Smooth muscle cell (in vitro differentiated cells): ENCODE measurements at regions not wholly inside any gene's neighbourhood (a gene's known extent, or its start where the extent isn't known, plus 50 kb on each side); places are given as distances from the start of the nearest gene placed in this dataset.

ENCODE experiments used
- DNase-seq: peaks from one replicate; lab custom pipeline; 2025; ENCODE audit not compliant: unreplicated experiment; lab: John Stamatoyannopoulos, UW
- H2AFZ ChIP-seq: fragments of 200-600 bp; sonication (generic); 2 replicates; pipeline ENCODE4 v1.6.0; 2016; ENCODE audit warnings: antibody characterized with exemption, low read depth, mild to moderate bottlenecking
- H3F3A ChIP-seq: fragments of 200-600 bp; sonication (generic); 2 replicates; pipeline ENCODE4 v1.6.0; 2017; ENCODE audit warnings: antibody characterized with exemption, low read depth
- H3K27ac ChIP-seq: fragments of 200-600 bp; sonication (generic); 2 replicates; pipeline ENCODE4 v1.5.1; 2016; ENCODE audit warnings: low read depth, mild to moderate bottlenecking
- H3K27me3 ChIP-seq: fragments of 200-600 bp; sonication (generic); 2 replicates; pipeline ENCODE4 v1.6.1; 2016; ENCODE audit warnings: low read depth, mild to moderate bottlenecking
- H3K36me3 ChIP-seq: fragments of 200-600 bp; sonication (generic); 2 replicates; pipeline ENCODE4 v1.5.1; 2016; ENCODE audit warnings: low read depth
- H3K4me1 ChIP-seq: fragments of 200-600 bp; sonication (generic); 2 replicates; pipeline ENCODE4 v1.5.1; 2016; ENCODE audit warnings: low read depth
- H3K4me2 ChIP-seq: fragments of 200-600 bp; sonication (generic); 2 replicates; pipeline ENCODE4 v1.6.0; 2016; ENCODE audit warnings: mild to moderate bottlenecking
- H3K4me3 ChIP-seq: fragments of 200-600 bp; sonication (generic); 2 replicates; pipeline ENCODE4 v1.5.1; 2016; ENCODE audit warnings: mild to moderate bottlenecking
- H3K79me2 ChIP-seq: fragments of 200-600 bp; sonication (generic); 2 replicates; pipeline ENCODE4 v1.6.0; 2016; ENCODE audit warnings: low read depth, mild to moderate bottlenecking
- H3K9ac ChIP-seq: fragments of 200-600 bp; sonication (generic); 2 replicates; pipeline ENCODE4 v1.6.0; 2016; ENCODE audit warnings: low read depth
- H3K9me3 ChIP-seq: fragments of 200-600 bp; sonication (generic); replicated peaks from 2 replicates; pipeline ENCODE4 v1.5.1; 2016; ENCODE audit warnings: low read depth
- H4K20me1 ChIP-seq: fragments of 200-600 bp; sonication (generic); 2 replicates; pipeline ENCODE4 v1.6.0; 2016; ENCODE audit warnings: low read depth
- WGBS: methylation state at CpG from one replicate; pipeline ENCODE4 v1.1.7; 2016; ENCODE audit warnings: low lambda C conversion rate; 5-methylcytosine and 5-hydroxymethylcytosine counted together
- TF ChIP-seq, protein P1 (sequence below): fragments of 200-600 bp; sonication (generic); IDR thresholded peaks from 2 replicates; pipeline ENCODE4 v1.5.1; 2017; ENCODE audit warnings: borderline replicate concordance, mild to moderate bottlenecking, antibody characterized with exemption; ENCODE audit not compliant: insufficient read depth, poor library complexity, severe bottlenecking

DNA sequence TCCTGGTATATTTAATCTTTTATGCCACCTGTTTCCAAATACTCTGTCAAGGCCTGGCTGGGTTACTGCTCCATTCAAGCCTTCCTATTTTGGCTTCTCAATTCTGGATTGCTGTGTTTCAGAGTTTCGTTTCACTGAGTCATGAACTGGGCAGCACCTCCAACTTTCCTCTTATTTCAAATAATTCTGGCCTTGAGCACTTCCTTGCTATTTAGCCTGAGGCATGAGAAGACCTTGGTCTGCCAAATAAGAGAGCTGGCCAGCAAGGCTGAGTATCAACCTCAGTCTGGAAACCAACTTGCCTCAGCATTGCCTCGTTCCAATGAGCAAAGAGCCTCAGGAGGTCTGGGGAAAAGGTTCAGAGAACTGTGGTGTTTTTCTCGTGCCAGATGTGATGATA, 66.6 kb downstream of the TNFAIP3 start:
- no peak overlapping the region for H2AFZ ChIP-seq
- H3F3A ChIP-seq = no peaks in the 10 kb centered on the region
- H3K27me3 ChIP-seq = no peaks in the 10 kb centered on the region
- WGBS = 72% methylated on average over 3 of the region's 3 CpGs
- no peaks in the 10 kb centered on the region for H3K9me3 ChIP-seq
- no peak for DNase-seq
- H3K27ac ChIP-seq = peak overlapping the region; percentile 42
- no peaks in the 10 kb centered on the region for H4K20me1 ChIP-seq
- H3K4me3 ChIP-seq = no peak overlapping the region
- no peak overlapping the region for H3K9ac ChIP-seq
- H3K79me2 ChIP-seq = no peaks in the 10 kb centered on the region
- no peaks in the 10 kb centered on the region for H3K36me3 ChIP-seq
- TF ChIP-seq, protein P1, sequence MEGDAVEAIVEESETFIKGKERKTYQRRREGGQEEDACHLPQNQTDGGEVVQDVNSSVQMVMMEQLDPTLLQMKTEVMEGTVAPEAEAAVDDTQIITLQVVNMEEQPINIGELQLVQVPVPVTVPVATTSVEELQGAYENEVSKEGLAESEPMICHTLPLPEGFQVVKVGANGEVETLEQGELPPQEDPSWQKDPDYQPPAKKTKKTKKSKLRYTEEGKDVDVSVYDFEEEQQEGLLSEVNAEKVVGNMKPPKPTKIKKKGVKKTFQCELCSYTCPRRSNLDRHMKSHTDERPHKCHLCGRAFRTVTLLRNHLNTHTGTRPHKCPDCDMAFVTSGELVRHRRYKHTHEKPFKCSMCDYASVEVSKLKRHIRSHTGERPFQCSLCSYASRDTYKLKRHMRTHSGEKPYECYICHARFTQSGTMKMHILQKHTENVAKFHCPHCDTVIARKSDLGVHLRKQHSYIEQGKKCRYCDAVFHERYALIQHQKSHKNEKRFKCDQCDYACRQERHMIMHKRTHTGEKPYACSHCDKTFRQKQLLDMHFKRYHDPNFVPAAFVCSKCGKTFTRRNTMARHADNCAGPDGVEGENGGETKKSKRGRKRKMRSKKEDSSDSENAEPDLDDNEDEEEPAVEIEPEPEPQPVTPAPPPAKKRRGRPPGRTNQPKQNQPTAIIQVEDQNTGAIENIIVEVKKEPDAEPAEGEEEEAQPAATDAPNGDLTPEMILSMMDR = no peak
- H3K4me2 ChIP-seq = no peak overlapping the region
- H3K4me1 ChIP-seq = no peaks in the 10 kb centered on the region

DNA sequence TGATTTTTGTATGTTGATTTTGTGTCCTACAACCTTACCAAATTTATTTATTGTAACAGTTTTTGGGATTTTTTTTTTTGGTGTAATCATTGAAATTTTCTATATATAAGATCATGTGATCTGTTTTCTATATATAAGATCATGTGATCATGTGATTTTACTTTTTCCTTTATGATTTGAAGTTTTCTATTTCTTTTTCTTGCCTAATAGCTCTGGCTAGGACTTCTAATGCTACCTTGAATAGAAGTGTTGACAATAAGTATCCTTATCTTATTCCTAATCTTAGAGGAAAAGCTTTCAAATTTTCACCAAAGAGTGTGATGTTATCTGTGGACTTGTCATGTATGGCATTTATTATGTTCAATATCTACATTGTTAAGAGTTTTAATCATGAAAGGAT, 69.7 kb downstream of the TNFAIP3 start:
- TF ChIP-seq, protein P1 = no peak
- Histone ChIP-seq H4K20me1 (no peaks in the 10 kb centered on the region), H3K4me2 (no peak overlapping the region), H3K4me1 (no peaks in the 10 kb centered on the region), H3K27me3 (no peaks in the 10 kb centered on the region), H2AFZ (no peak overlapping the region), H3K4me3 (no peak overlapping the region), H3K9ac (no peak overlapping the region), H3K36me3 (no peaks in the 10 kb centered on the region), H3K9me3 (no peaks in the 10 kb centered on the region), H3K27ac (no peak overlapping the region), H3K79me2 (no peaks in the 10 kb centered on the region), H3F3A (no peaks in the 10 kb centered on the region)
- no peak for DNase-seq

DNA sequence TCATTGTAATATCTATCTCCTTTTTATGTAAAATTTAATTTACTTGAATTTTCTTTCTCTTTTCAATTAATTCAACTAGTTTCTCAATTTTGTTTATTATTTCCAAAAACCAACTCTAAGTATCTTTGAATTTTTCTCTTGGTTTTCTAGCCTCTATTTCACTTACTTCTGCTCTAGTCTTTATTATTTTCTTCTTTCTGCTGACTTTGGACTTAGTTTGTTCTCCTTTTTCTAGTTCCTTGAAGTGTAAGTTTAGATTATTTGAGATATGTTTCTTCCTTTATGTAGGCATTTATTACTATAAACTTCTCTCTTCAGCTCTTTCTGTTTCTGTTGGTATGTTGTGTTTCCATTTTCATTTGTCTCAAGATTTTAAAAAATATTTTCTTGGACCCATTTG, 70.8 kb downstream of the TNFAIP3 start:
- Histone ChIP-seq H3K9ac (no peak overlapping the region), H4K20me1 (no peaks in the 10 kb centered on the region), H3K4me1 (no peaks in the 10 kb centered on the region), H3F3A (no peaks in the 10 kb centered on the region), H2AFZ (no peak overlapping the region), H3K9me3 (no peaks in the 10 kb centered on the region), H3K4me3 (no peak overlapping the region), H3K27me3 (no peaks in the 10 kb centered on the region), H3K4me2 (no peak overlapping the region), H3K36me3 (no peaks in the 10 kb centered on the region), H3K27ac (no peak overlapping the region), H3K79me2 (no peaks in the 10 kb centered on the region)
- DNase-seq = no peak
- TF ChIP-seq, protein P1 = no peak

DNA sequence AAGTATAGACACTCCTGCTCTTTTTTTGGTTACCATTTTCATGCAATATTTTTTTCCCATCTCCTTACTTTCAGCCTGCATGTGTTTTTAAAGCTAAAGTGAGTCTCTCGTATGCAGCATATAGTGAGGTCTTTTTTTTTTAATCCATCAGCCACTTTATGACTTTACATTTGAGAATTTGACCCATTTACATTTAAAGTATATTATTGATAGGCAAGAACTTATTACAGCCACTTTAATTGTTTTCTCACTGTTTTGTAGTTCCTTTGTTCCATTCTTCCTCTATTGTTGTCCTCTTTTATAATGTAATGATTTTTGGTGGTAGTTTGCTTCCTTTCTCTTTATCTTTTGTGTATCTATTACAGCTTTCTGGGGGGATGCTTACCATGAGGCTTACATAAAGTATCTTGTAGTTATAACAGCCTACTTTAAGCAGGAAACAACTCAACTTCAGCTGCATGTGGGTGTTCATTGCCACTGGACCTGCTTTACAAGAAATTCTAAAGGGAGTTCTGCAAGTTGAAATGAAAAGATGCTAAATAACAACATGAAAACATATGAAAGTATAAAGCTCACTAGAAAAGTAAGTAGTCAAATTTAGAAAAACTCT, 71.8 kb downstream of the TNFAIP3 start:
- Histone ChIP-seq H3K9ac (no peak overlapping the region), H3K27ac (no peak overlapping the region), H3K4me1 (no peaks in the 10 kb centered on the region), H3K9me3 (no peaks in the 10 kb centered on the region), H4K20me1 (no peaks in the 10 kb centered on the region), H3K4me2 (no peak overlapping the region), H2AFZ (no peak overlapping the region), H3K4me3 (no peak overlapping the region), H3K27me3 (no peaks in the 10 kb centered on the region), H3K79me2 (no peaks in the 10 kb centered on the region), H3K36me3 (no peaks in the 10 kb centered on the region), H3F3A (no peaks in the 10 kb centered on the region)
- TF ChIP-seq, protein P1 = no peak
- WGBS = 100% methylated on average over 1 of the region's 1 CpG
- no peak for DNase-seq
